ENCODE measurements at regions not wholly inside any gene's neighbourhood (a gene's known extent, or its start where the extent isn't known, plus 50 kb on each side); places are given as distances from the start of the nearest gene placed in this dataset.

- H3K9me3 ChIP-seq (ENCODE audit: control insufficient read depth, low read length) = no peaks in the 10 kb centered on the region
- no peaks in the 10 kb centered on the region for H3K4me1 ChIP-seq (ENCODE audit: control insufficient read depth, insufficient read depth, low read length)
- no peak overlapping the region for H3K4me3 ChIP-seq (ENCODE audit: insufficient read depth, low read depth, low read length)
- H3K36me3 ChIP-seq (ENCODE audit: control insufficient read depth, insufficient read depth, low read length) = no peaks in the 10 kb centered on the region
- WGBS, 2 experiments = 92 to 94% methylated on average over 3 of the region's 3 CpGs
- H3K27me3 ChIP-seq (ENCODE audit: control insufficient read depth, insufficient read depth, low read length, poor library complexity, severe bottlenecking) = no peaks in the 10 kb centered on the region
- H3K27ac ChIP-seq (ENCODE audit: insufficient read depth, low read depth, low read length, poor library complexity, severe bottlenecking) = no peak overlapping the region
These were observed 437.8 kb upstream of the NPVF start for GRCh38 chr7:25665903-25666670.

GRCh38 chr7:25666671-25667060 lies 438.4 kb upstream of the NPVF start:
- 83 to 92% methylated on average over 2 of the region's 2 CpGs for WGBS, 2 experiments
- Histone ChIP-seq H3K4me3 (ENCODE audit: insufficient read depth, low read depth, low read length) (no peak overlapping the region), H3K4me1 (ENCODE audit: control insufficient read depth, insufficient read depth, low read length) (no peaks in the 10 kb centered on the region), H3K9me3 (ENCODE audit: control insufficient read depth, low read length) (no peaks in the 10 kb centered on the region), H3K27ac (ENCODE audit: insufficient read depth, low read depth, low read length, poor library complexity, severe bottlenecking) (no peak overlapping the region), H3K27me3 (ENCODE audit: control insufficient read depth, insufficient read depth, low read length, poor library complexity, severe bottlenecking) (no peaks in the 10 kb centered on the region), H3K36me3 (ENCODE audit: control insufficient read depth, insufficient read depth, low read length) (no peaks in the 10 kb centered on the region)

GRCh38 chr7:25669281-25669781 lies 441.0 kb upstream of the NPVF start:
- WGBS, 2 experiments = 91 to 92% methylated on average over 4 of the region's 4 CpGs
- no peaks in the 10 kb centered on the region for H3K4me1 ChIP-seq (ENCODE audit: control insufficient read depth, insufficient read depth, low read length)
- H3K27me3 ChIP-seq (ENCODE audit: control insufficient read depth, insufficient read depth, low read length, poor library complexity, severe bottlenecking) = no peaks in the 10 kb centered on the region
- no peaks in the 10 kb centered on the region for H3K36me3 ChIP-seq (ENCODE audit: control insufficient read depth, insufficient read depth, low read length)
- H3K4me3 ChIP-seq (ENCODE audit: insufficient read depth, low read depth, low read length) = no peak overlapping the region
- no peak overlapping the region for H3K27ac ChIP-seq (ENCODE audit: insufficient read depth, low read depth, low read length, poor library complexity, severe bottlenecking)
- H3K9me3 ChIP-seq (ENCODE audit: control insufficient read depth, low read length) = no peaks in the 10 kb centered on the region

- Histone ChIP-seq H3K4me3 (ENCODE audit: insufficient read depth, low read depth, low read length) (no peak overlapping the region), H3K27ac (ENCODE audit: insufficient read depth, low read depth, low read length, poor library complexity, severe bottlenecking) (no peak overlapping the region), H3K27me3 (ENCODE audit: control insufficient read depth, insufficient read depth, low read length, poor library complexity, severe bottlenecking) (no peaks in the 10 kb centered on the region), H3K9me3 (ENCODE audit: control insufficient read depth, low read length) (no peaks in the 10 kb centered on the region), H3K36me3 (ENCODE audit: control insufficient read depth, insufficient read depth, low read length) (no peaks in the 10 kb centered on the region), H3K4me1 (ENCODE audit: control insufficient read depth, insufficient read depth, low read length) (no peaks in the 10 kb centered on the region)
- WGBS, 2 experiments = 75 to 78% methylated on average over 13 of the region's 13 CpGs
These were observed 441.9 kb upstream of the NPVF start for GRCh38 chr7:25669961-25670841.

- Histone ChIP-seq H3K4me3 (ENCODE audit: insufficient read depth, low read depth, low read length) (no peak overlapping the region), H3K36me3 (ENCODE audit: control insufficient read depth, insufficient read depth, low read length) (no peaks in the 10 kb centered on the region), H3K4me1 (ENCODE audit: control insufficient read depth, insufficient read depth, low read length) (no peaks in the 10 kb centered on the region), H3K9me3 (ENCODE audit: control insufficient read depth, low read length) (no peaks in the 10 kb centered on the region), H3K27ac (ENCODE audit: insufficient read depth, low read depth, low read length, poor library complexity, severe bottlenecking) (no peak overlapping the region), H3K27me3 (ENCODE audit: control insufficient read depth, insufficient read depth, low read length, poor library complexity, severe bottlenecking) (no peaks in the 10 kb centered on the region)
- 93 to 94% methylated on average over 10 of the region's 10 CpGs for WGBS, 2 experiments
These were observed 442.8 kb upstream of the NPVF start for GRCh38 chr7:25671111-25671510.

GRCh38 chr7:25672496-25672895 lies 444.2 kb upstream of the NPVF start:
- Histone ChIP-seq H3K4me1 (ENCODE audit: control insufficient read depth, insufficient read depth, low read length) (no peaks in the 10 kb centered on the region), H3K9me3 (ENCODE audit: control insufficient read depth, low read length) (no peaks in the 10 kb centered on the region), H3K36me3 (ENCODE audit: control insufficient read depth, insufficient read depth, low read length) (no peaks in the 10 kb centered on the region), H3K27me3 (ENCODE audit: control insufficient read depth, insufficient read depth, low read length, poor library complexity, severe bottlenecking) (no peaks in the 10 kb centered on the region), H3K27ac (ENCODE audit: insufficient read depth, low read depth, low read length, poor library complexity, severe bottlenecking) (no peak overlapping the region), H3K4me3 (ENCODE audit: insufficient read depth, low read depth, low read length) (no peak overlapping the region)
- 80% methylated on average over 5 of the region's 5 CpGs for WGBS, 2 experiments

GRCh38 chr7:25675789-25676474 lies 447.6 kb upstream of the NPVF start:
- no peak overlapping the region for H3K4me3 ChIP-seq (ENCODE audit: insufficient read depth, low read depth, low read length)
- no peaks in the 10 kb centered on the region for H3K9me3 ChIP-seq (ENCODE audit: control insufficient read depth, low read length)
- no peaks in the 10 kb centered on the region for H3K36me3 ChIP-seq (ENCODE audit: control insufficient read depth, insufficient read depth, low read length)
- H3K4me1 ChIP-seq (ENCODE audit: control insufficient read depth, insufficient read depth, low read length) = no peaks in the 10 kb centered on the region
- WGBS, 2 experiments = 84 to 85% methylated on average over 3 of the region's 4 CpGs
- no peak overlapping the region for H3K27ac ChIP-seq (ENCODE audit: insufficient read depth, low read depth, low read length, poor library complexity, severe bottlenecking)
- H3K27me3 ChIP-seq (ENCODE audit: control insufficient read depth, insufficient read depth, low read length, poor library complexity, severe bottlenecking) = no peaks in the 10 kb centered on the region

GRCh38 chr7:25677595-25677994 lies 449.3 kb upstream of the NPVF start:
- WGBS, 2 experiments = 95 to 96% methylated on average over 4 of the region's 4 CpGs

GRCh38 chr7:25678215-25678614 lies 449.9 kb upstream of the NPVF start:
- H3K4me3 ChIP-seq (ENCODE audit: insufficient read depth, low read depth, low read length) = no peak overlapping the region
- no peak overlapping the region for H3K27ac ChIP-seq (ENCODE audit: insufficient read depth, low read depth, low read length, poor library complexity, severe bottlenecking)
- no peaks in the 10 kb centered on the region for H3K27me3 ChIP-seq (ENCODE audit: control insufficient read depth, insufficient read depth, low read length, poor library complexity, severe bottlenecking)
- WGBS, 2 experiments = 100% methylated on average over 1 of the region's 1 CpG
- H3K4me1 ChIP-seq (ENCODE audit: control insufficient read depth, insufficient read depth, low read length) = no peaks in the 10 kb centered on the region
- no peaks in the 10 kb centered on the region for H3K9me3 ChIP-seq (ENCODE audit: control insufficient read depth, low read length)
- H3K36me3 ChIP-seq (ENCODE audit: control insufficient read depth, insufficient read depth, low read length) = no peaks in the 10 kb centered on the region

More at GRCh38 chr7:25677595-25677994, 449.3 kb upstream of the NPVF start:
- Histone ChIP-seq H3K4me3 (ENCODE audit: insufficient read depth, low read depth, low read length) (no peak overlapping the region), H3K27ac (ENCODE audit: insufficient read depth, low read depth, low read length, poor library complexity, severe bottlenecking) (no peak overlapping the region), H3K4me1 (ENCODE audit: control insufficient read depth, insufficient read depth, low read length) (no peaks in the 10 kb centered on the region), H3K36me3 (ENCODE audit: control insufficient read depth, insufficient read depth, low read length) (no peaks in the 10 kb centered on the region), H3K9me3 (ENCODE audit: control insufficient read depth, low read length) (no peaks in the 10 kb centered on the region), H3K27me3 (ENCODE audit: control insufficient read depth, insufficient read depth, low read length, poor library complexity, severe bottlenecking) (no peaks in the 10 kb centered on the region)

- Histone ChIP-seq H3K27ac (ENCODE audit: insufficient read depth, low read depth, low read length, poor library complexity, severe bottlenecking) (no peak overlapping the region), H3K9me3 (ENCODE audit: control insufficient read depth, low read length) (no peaks in the 10 kb centered on the region), H3K27me3 (ENCODE audit: control insufficient read depth, insufficient read depth, low read length, poor library complexity, severe bottlenecking) (no peaks in the 10 kb centered on the region), H3K4me1 (ENCODE audit: control insufficient read depth, insufficient read depth, low read length) (peaks cover 4% of the 10 kb centered on the region), H3K36me3 (ENCODE audit: control insufficient read depth, insufficient read depth, low read length) (no peaks in the 10 kb centered on the region), H3K4me3 (ENCODE audit: insufficient read depth, low read depth, low read length) (no peak overlapping the region)
These were observed 452.4 kb upstream of the NPVF start for GRCh38 chr7:25680636-25681035.
